ENCODE measurements at regions not wholly inside any gene's neighbourhood (a gene's known extent, or its start where the extent isn't known, plus 50 kb on each side); places are given as distances from the start of the nearest gene placed in this dataset.

GRCh38 chr7:110507369-110507768 lies 583.6 kb upstream of the LRRN3 start:
- TF ChIP-seq CTCF (IDR thresholded peaks at IDR 0.05; ENCODE audit: low read depth, low read length, poor library complexity, severe bottlenecking) = no peak
- TF ChIP-seq EZH2phosphoT487 (IDR thresholded peaks at IDR 0.05; ENCODE audit: borderline replicate concordance, low read length) = no peak
